HG02885 (cell line): ENCODE measurements at regions not wholly inside any gene's neighbourhood (a gene's known extent, or its start where the extent isn't known, plus 50 kb on each side); places are given as distances from the start of the nearest gene placed in this dataset.
"Not testable (repeated sequence)": the region's sequence is repeated elsewhere in the genome, so short reads cannot be mapped to it uniquely, and the experiment has no call there.

Experiments
- ATAC-seq: cut with Tn5 transposase; IDR thresholded peaks from one replicate; pipeline ENCODE4 v1.9.1; 2021; ENCODE audit warnings: mild to moderate bottlenecking; ENCODE audit not compliant: unreplicated experiment, poor library complexity

DNA sequence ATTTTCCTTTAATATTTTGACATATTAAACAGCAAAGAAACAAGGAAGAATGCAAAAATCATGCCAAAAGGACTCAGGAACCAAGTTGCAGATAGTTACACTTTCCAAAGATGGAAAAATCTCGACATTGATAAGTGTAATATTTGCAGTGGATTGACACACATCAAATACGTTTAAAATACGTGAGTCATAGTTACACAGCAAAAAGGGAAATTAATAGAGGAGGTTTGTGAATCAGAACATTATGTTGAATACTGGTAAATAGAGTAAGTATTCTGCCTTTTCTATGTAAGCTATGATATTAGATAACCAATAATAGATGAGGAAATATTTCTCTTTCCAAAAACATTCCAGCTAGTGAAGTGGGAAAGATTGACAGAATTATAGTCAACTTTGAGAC lies 1761.3 kb upstream of the IGFBP7 start:
- no peak for ATAC-seq

DNA sequence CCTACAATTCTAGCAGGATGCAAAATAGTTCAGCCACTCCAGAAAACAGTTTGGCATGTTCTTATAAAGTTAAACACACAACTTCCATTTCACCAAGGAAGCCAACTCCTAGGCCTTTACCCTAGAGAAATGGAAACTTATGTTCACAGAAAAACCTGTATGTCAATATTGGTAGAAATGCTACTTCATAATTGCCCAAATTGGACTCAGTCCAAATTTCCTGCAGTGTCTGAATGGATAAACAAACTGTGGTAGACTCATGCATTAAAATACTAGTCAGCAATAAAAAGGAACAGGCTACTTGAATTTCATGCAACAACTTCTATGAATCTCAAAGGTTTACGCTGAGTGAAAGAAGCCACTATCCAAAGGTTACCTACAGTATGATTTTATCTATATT lies 1738.8 kb upstream of the IGFBP7 start:
- ATAC-seq, result no peak

DNA sequence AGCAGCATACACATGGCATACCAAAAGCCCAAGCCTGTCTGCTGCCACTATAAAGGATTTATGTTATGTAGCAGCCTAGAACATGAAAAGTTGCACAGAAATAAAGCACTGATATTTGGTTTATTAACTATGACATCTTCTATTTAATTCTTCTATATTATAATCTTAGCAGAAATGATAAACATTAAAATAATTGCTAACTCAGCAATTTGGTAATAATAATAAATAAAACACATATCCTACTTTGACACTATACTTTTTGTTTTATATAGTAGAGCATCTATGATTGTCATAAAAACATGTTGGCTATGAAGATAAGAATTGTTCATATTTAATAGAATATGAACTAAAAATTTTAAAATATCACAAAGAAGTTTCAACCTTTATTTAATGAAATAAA lies 1733.3 kb upstream of the IGFBP7 start:
- no peak for ATAC-seq

DNA sequence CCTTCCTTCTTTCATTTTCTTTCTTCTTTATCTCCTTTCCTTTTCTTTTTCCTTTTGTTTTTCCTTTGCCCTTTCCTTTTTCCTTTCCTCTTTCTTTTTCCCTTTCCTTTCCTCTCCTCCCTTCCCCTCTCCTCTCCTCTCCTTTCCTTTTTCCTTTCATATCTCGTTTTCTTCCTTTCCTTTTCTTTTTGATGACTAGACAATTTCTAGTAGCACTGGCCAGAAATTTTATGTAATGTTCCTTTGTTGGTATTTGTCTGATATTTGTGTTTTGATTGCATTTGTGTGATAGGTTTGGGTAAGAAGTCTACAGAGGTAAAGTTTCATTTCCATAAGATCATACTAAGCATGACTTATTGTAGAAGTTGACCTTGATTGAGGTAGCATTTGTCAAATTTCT lies 1722.9 kb upstream of the IGFBP7 start:
- no peak for ATAC-seq

DNA sequence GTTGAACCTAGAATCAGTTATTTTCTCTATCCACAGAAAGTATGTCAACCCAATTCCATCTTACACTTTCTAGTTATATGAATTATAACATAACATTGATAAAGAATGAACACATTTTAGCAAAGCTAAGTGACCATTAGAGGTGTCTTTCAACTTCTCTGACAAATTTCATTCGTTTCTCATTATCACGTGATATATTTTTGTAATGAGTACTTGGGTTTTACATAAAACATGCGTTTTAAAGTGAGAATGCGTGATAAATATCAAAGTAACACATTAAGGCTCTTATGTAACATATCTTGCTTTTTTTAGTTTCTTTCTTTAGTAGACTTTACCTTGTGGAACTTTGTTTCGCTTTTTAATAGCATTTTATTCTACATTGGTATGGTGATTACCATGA lies 1715.1 kb upstream of the IGFBP7 start:
- no peak for ATAC-seq

DNA sequence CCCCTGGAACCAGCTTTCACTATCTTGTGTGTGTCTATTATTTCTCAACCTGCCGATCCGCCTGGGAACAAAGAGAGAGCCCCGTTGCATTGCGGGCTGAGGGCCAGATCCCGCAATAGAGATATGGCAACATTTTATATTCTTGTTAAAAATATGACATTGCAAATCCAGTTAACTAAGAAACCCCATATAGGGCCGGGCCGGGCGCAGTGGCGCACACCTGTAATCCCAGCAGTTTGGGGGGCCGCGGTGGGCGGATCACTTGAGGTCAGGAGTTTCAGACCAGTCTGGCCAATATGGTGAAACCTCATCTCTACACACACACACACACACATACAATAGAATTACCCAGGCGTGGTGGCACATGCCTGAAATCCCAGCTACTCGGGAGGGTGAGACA lies 1708.4 kb upstream of the IGFBP7 start:
- not testable (repeated sequence) for ATAC-seq

DNA sequence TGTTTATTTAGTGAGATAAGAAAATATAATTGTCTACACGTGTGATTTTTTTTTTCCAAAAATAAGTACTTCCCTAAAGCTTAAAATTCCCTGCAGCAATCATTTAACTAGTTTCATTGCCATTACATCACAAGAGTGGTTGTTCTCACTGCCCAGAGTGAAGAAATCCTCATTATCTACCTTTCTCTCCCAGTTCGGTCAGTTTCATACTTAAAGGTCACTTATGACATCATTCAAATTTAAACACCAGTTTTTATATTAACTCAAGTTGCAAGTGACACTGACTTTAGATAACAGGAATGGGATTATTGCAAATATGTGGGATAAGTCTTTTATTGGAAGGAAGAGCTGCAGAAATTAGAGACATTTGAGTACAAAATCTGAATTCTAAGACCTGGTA lies 1699.8 kb upstream of the IGFBP7 start:
- no peak for ATAC-seq

DNA sequence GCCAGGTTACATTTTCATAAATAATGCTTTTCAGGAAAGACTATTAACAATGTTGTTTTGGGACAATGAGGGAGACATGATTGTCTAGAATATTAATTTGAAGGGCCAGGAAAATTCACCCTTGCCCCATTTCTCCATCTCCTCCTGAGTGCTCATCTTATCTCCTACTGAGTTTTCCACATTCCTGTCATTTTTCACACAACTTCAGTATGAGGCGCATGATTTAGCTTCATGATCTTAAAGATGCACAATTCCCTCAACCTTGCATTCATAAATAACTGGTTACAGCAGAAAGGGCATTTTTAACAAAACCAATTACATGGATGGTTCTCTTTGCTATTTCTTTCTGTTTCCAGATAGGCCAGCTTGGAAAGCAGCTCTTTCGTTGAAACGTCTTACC lies 1699.2 kb upstream of the IGFBP7 start:
- ATAC-seq, result no peak

DNA sequence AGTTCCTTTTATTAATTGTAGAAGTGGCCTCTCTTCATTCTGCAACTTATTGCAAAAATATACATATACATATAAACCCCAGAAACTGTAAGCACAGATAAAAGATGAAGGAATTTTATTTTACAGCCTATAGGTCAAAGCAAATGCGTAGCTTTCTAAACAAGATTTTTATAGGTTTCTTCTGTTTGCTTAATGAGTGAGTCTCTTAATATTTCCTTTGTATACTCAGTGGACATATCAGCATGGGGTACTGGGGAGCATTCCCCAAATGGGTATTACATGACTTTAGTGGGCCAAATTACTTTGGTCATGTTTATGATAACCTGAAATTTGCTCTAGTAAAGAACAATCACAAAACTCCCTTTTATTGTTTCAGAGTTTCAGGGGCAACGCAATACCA lies 1698.6 kb upstream of the IGFBP7 start:
- no peak for ATAC-seq

DNA sequence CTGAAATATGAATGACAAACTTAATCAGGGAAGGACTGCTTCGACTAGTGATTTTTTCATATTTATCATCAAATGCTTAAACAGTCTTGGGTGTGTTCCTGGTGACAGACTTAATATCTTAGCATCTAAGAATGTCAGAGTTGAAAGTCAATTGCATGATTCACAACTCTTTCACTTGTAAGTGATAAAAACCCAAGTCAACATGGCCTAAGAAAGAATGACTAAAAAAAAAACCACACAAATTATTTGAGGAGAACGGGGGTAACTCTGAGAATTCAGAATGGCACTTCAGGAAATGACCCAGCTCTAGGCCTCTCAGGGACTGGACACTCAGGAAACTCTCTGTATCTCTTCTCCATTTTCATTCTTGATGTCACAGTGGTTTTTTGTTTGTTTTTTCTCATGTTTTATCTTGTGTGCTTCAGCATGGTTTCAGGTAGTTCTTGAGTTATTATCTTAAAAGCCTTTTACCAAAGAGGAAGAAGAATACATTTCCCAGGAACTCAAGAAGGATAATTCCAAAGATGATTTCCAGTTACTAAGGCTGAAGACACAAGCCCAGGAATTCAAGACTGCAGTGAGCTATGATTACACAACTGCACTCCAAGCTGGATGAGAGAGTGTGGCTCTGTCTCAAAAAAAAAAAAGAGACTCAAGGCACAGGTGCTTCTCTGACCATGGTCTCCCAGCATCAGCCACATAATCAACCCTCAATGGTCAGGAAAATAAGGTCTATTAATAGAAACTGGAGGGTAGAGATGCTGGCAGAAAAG lies 1697.8 kb upstream of the IGFBP7 start:
- ATAC-seq, result no peak

DNA sequence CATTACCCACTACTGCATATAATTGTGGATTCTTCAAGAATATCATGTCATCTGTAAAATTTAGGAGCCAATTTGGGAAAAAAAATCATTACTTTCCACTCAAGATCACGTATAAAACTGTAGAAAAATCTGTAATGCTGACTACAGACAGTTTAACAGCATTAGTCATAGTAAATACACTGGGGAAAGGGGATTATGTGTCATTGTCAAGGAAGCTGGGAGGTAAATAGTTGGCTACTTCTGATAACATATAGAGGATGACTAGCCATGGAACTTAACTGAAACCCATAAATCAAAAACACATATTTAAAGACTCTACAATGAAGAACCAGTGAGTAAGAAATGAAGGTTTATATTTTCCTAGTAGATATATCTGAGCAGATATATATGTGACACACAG lies 1666.4 kb upstream of the IGFBP7 start:
- ATAC-seq, result no peak

DNA sequence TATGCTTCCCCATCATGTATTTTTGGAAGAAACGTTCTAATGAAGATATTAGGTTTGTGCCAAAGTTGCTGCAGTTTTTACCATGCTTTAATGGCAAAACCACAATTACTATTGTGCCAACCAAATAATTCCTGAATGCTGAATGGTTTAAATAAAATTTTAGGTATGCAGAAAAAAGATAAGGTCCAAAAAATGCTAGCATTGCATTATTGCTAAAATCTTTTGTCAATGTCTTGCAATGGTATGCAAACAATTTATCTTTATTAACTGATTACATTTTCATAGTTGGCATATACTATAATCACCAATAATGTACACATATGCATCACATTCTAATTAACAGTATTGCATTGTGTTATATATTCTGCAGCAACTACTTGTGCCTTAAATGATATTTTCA lies 1657.4 kb upstream of the IGFBP7 start:
- no peak for ATAC-seq

DNA sequence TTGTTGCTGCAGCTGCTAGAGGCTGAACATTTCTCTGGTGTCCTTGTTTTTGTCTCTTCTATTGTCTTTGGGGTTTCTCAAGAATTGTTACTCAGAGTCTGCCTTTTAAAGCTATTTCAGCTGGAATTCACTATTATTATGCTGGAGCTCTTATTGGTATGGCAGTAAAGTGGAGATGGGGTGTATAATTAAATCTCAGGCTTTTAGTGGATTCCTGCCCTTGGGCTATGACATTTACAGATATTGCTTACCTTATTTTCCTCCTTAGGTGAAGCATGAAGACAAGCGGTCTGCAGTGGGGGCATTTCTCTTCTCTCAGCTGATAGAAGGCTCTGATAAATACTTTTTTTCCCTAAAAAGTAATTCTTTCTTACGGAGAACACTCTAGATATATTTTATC lies 1656.6 kb upstream of the IGFBP7 start:
- ATAC-seq, result no peak

DNA sequence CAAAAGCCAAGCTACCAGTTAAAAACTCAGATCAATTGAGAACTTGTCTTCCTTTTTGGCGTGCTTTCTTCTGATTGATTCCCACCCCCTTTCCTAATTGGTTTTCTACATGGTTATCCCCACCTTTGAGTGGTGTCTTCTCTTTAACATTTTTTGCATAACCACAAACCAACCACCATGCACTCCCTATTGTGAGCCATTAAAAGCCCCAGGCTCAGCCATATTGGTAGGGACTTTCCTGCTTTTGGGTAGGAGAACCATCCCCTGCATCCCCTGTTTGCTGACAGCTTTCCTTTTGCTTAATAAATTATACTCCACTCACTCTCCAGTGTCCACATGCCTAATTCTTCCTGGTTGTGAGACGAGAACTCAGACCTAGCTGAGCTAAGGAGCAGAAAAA lies 1651.4 kb upstream of the IGFBP7 start:
- ATAC-seq, result no peak

DNA sequence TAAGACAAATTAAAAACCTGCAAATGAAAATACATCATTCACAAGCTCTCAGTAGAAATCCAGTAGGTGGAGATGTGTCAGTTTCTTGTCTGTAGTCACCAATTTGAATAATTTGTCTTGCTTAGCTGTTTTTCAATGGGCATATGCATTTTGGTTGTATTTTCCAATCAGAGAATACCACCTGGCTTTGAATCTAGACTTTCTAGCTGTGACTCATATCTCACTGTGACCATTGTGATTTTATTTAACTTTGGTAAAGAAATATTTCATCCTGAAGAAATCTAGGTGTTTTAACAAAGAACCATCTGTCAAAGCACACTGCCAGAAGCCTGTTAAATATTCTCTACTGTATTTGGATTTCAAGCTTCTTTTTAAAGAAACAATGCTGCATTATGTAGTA lies 1650.6 kb upstream of the IGFBP7 start:
- no peak for ATAC-seq

DNA sequence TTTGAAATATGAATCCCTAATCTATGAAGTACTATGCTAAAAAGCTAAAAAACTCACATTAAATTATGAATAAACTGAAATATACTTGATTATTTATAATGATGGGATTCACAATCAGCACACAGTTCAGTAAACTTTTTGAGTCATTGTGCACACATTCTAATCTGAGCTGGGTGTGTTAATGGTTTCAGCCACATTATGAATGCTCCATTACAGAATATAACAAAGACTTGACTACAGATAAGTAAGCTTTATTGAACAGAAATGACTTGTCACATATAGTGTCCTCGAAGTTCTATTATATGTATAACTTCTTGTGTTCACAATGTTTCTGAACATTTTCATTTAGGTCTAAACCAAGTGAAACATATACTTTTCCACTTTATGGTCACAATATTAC lies 1649.9 kb upstream of the IGFBP7 start:
- ATAC-seq, result no peak

DNA sequence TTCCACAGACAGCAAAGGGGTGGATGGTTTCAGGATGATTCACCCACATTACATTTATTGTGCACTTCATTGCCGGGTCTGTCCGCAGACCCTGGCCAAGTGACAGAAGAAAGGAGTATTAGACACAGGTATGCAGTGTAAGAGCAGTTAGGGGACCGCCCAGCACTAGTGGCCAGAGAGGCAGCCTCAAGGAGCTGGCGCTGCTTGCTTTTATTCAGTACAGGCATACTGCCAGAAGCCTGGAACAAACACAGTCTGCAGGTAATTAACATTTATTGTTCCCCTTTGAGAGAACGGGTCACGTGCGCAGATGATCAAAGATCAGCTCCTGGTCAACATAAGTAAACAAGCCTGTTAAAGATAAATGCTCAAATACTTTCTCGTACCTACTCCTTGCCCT lies 1639.0 kb upstream of the IGFBP7 start:
- ATAC-seq, result no peak

DNA sequence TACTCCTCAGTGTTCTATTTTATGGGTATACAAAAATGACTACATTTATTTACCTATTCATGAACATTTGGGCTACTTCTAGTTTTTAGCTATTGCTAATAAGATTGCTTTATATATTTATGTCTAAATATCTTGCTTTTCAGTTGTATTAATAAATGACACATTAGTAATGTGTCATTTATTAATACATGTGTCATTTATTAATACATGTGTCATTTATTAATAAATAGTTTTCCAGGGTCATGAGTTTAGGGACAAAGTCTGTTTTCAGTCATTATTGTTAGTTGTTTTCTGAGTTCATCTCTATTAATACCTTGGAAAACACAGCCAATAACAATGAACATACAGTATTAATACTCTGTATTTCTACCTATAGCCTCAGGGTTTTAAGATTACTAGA lies 1630.7 kb upstream of the IGFBP7 start:
- ATAC-seq, result no peak

DNA sequence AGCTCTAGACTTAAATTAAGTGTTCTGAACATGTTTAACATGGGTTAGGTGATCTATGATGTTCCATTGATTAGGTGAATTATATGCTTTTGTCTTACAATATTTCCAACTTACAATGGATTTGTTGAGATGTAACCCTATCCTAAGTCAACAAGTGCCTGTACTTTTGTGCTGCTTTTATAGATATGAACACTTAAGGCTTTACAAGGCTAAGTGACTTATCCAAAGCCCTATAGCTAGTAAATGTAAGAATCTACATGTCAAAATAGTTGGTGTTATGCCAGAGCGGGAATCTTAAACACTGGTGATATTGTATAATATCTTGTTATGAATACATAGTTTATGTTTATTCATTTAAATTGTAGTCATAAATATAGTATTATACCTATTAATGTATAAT lies 1629.1 kb upstream of the IGFBP7 start:
- no peak for ATAC-seq

DNA sequence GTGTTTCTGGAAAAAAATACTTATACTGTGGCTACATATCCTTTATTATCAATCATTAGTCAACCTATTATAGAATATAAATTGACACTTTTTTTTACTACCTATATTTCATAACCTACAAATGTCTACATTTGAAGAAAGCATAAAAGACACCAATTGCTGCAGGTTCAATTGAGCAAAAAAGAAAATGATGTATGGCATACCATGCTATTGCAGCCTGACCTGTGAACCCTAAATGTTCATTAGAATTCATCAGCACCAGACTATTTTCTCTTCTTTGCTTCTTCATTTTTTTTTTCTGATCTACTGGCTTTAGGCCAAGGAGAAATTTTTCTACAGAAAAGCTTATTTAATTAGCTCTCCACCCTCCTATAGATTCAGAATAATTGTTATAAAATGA lies 1628.2 kb upstream of the IGFBP7 start:
- ATAC-seq, result no peak

DNA sequence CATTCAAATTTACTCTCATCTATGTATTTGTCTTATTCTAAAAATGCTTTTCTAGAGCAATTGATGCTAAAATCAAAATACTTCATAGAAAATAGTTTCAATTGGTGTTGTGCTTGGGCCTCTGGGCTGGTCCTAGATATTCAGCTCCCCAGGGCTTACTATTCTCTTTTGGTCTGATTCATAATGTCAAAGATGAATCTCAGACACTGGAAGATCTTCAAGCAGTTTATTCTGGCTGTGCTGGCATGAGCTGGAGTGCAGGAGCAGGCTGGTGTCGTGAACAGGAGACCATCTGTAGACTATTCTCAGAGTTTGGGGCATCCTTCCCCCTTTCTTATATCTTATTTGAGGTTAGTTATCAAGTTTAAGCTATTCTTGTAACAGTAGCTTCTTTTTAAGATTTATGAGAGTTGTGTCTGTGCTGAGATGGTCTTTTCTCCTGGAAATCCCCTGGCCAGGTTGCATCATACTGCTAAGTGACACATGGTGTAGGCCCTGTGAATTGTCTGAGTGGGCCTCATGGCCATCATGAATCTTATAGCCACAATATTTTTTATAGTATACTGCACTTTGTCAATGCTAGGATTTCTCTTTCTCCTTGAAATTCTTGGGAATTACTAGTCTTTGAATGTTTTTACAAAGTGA lies 1624.0 kb upstream of the IGFBP7 start:
- ATAC-seq, result peak; percentile 65

DNA sequence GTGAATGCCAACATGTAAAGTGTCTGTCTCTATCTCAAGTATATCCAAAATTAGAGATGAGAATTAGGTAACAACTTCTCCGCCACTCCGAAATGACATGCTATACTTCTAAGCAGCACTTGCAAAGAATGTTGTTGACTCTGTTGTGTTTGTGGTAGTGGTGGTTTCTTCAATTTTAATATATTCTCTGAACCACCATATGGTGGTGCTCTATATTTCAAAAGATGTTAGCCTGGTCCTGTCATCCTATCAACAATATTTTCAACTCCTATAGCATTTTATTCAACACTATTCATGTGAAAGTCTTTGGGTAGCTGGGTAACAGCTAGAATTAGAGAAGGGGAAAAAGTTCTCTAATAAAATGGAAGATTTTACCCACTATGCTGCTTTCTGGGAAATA lies 1622.8 kb upstream of the IGFBP7 start:
- ATAC-seq, result no peak
